ENCODE measurements at regions not wholly inside any gene's neighbourhood (a gene's known extent, or its start where the extent isn't known, plus 50 kb on each side); places are given as distances from the start of the nearest gene placed in this dataset.

DNA sequence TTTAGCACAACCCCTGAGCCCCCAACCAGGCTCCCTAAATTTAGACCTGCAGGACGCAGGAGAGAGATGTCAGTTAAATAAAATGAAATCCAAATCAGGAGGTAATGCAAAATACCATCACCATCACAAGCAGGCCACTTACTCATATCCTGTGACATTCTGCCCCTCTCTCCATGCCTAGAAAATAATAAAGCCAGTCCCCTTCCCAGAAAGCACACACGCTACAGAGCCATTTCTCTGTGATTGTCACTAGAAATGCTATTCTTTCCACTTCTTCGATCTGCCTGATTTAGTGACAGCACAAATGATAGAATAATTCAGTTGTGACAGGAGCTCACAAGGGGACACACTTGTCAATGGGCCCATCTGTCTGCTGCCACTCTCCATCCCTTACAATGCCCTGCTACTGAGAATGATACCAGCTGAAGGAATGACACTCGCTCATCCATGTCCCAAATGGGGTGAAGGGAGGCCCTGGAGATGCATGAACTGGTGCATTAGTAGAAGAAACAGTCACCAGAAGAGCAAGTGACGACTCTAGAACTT is 272.1 kb downstream of the SP3 start:
- TF ChIP-seq, protein P1, sequence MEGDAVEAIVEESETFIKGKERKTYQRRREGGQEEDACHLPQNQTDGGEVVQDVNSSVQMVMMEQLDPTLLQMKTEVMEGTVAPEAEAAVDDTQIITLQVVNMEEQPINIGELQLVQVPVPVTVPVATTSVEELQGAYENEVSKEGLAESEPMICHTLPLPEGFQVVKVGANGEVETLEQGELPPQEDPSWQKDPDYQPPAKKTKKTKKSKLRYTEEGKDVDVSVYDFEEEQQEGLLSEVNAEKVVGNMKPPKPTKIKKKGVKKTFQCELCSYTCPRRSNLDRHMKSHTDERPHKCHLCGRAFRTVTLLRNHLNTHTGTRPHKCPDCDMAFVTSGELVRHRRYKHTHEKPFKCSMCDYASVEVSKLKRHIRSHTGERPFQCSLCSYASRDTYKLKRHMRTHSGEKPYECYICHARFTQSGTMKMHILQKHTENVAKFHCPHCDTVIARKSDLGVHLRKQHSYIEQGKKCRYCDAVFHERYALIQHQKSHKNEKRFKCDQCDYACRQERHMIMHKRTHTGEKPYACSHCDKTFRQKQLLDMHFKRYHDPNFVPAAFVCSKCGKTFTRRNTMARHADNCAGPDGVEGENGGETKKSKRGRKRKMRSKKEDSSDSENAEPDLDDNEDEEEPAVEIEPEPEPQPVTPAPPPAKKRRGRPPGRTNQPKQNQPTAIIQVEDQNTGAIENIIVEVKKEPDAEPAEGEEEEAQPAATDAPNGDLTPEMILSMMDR (IDR thresholded peaks at IDR 0.05), result no peak
- no peak for TF ChIP-seq POLR2A (IDR thresholded peaks at IDR 0.05)

Measured in vagina (tissue), 2 donors.